ENCODE measurements at regions not wholly inside any gene's neighbourhood (a gene's known extent, or its start where the extent isn't known, plus 50 kb on each side); places are given as distances from the start of the nearest gene placed in this dataset.

GRCh38 chr6:146913842-146914488 is 290.3 kb upstream of the STXBP5 start:
- ChIA-PET CTCF (interaction anchor here (0.8 to 0.9 kb wide), 3 partner anchors 289 to 369 kb away, joined by 3 to 5 read pairs (median 3); no protein-coding TSS in a partner anchor), POLR2A (interaction anchor here (0.6 to 7.7 kb wide), 13 partner anchors 9 to 375 kb away, joined by 3 to 95 read pairs (median 5); partner anchors contain the start of gene STXBP5)
- BruUV-seq (replicated peaks), result TSS peak; percentile 82
- no peaks in the 10 kb centered on the region for H3K36me3 Mint-ChIP-seq (ENCODE audit: insufficient read depth, unreplicated experiment)
- peak; percentile 97 for DNase-seq (ENCODE audit: unreplicated experiment)
- H3K27ac Mint-ChIP-seq (ENCODE audit: low read depth, unreplicated experiment), result peak overlapping the region; percentile 96
- TF ChIP-seq, protein P1, sequence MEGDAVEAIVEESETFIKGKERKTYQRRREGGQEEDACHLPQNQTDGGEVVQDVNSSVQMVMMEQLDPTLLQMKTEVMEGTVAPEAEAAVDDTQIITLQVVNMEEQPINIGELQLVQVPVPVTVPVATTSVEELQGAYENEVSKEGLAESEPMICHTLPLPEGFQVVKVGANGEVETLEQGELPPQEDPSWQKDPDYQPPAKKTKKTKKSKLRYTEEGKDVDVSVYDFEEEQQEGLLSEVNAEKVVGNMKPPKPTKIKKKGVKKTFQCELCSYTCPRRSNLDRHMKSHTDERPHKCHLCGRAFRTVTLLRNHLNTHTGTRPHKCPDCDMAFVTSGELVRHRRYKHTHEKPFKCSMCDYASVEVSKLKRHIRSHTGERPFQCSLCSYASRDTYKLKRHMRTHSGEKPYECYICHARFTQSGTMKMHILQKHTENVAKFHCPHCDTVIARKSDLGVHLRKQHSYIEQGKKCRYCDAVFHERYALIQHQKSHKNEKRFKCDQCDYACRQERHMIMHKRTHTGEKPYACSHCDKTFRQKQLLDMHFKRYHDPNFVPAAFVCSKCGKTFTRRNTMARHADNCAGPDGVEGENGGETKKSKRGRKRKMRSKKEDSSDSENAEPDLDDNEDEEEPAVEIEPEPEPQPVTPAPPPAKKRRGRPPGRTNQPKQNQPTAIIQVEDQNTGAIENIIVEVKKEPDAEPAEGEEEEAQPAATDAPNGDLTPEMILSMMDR (IDR thresholded peaks at IDR 0.05; ENCODE audit: unreplicated experiment), result no peak
- H3K4me3 Mint-ChIP-seq (ENCODE audit: unreplicated experiment), result peak overlapping the region; percentile 68
- no peaks in the 10 kb centered on the region for H3K27me3 Mint-ChIP-seq (ENCODE audit: insufficient read depth, unreplicated experiment)
- H3K4me1 Mint-ChIP-seq (ENCODE audit: insufficient read depth, unreplicated experiment), result peaks cover 40% of the 10 kb centered on the region
- H3K9me3 Mint-ChIP-seq (ENCODE audit: unreplicated experiment), result no peaks in the 10 kb centered on the region
- intact Hi-C loops (cut with micrococcal nuclease), result loop anchor here (1.0 to 2.0 kb wide), 3 partner anchors 55 to 291 kb away; no protein-coding TSS in a partner anchor

DNA sequence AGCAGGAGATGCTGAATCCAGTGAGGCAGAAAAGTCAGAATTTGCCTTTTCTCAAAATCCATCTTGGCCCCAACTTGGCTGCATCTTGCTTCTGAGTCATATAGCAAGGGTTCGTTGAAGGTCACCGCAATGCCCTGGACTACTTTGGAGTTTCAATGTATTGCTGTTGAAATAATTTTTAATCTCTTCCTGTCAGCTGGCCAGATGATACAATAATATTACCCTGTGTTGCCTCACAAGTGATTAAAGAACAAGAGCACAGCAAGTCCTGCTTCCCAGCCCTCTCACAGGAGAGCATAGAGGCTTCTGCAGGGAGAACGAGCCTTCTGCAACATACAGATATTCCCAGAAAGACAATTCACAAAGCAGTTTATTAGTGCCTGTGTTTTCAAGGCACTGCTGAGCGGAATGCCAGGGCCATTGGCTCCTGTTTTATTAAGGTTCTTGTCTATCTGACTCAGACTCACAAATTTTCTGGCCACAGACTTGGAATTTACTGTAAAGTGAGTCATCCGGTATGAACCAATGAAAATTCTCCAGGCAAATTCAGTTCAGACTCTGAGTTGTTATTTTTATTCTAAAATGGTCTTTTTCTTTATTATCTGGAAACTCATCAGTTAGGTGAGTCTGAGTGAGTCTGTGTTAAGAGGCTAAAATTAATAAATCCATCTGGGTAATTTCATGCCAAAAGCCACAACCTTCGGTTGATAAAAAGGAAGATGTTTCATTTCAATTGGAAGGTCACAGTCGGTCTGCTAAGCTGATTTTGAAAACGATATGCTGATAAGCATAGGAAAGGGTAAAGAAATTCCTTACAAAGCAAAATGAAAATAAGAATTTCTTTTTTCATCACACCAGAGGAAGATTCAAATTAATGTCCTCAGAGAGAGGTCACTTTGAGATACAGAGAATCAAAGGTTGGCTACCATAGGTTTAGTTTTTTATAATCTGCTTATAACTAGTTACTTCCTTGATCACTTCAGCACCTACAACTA is 289.4 kb upstream of the STXBP5 start:
- BruUV-seq (replicated peaks), result TSS peak; percentile 74
- intact Hi-C loops (cut with micrococcal nuclease), result loop anchor here (1.0 to 2.0 kb wide), 3 partner anchors 54 to 291 kb away; no protein-coding TSS in a partner anchor
- Mint-ChIP-seq H3K27ac (ENCODE audit: low read depth, unreplicated experiment) (peak overlapping the region; percentile 96), H3K4me1 (ENCODE audit: insufficient read depth, unreplicated experiment) (peaks cover 40% of the 10 kb centered on the region), H3K36me3 (ENCODE audit: insufficient read depth, unreplicated experiment) (no peaks in the 10 kb centered on the region), H3K4me3 (ENCODE audit: unreplicated experiment) (peak overlapping the region; percentile 68), H3K9me3 (ENCODE audit: unreplicated experiment) (no peaks in the 10 kb centered on the region), H3K27me3 (ENCODE audit: insufficient read depth, unreplicated experiment) (no peaks in the 10 kb centered on the region)
- ChIA-PET POLR2A (interaction anchor here (0.6 to 7.7 kb wide), 17 partner anchors 8 to 772 kb away, joined by 3 to 95 read pairs (median 4); partner anchors contain the start of gene STXBP5), CTCF (interaction anchor here (0.6 to 0.9 kb wide), 4 partner anchors 288 to 368 kb away, joined by 3 to 6 read pairs (median 4); no protein-coding TSS in a partner anchor)
- TF ChIP-seq, protein P1 (IDR thresholded peaks at IDR 0.05; ENCODE audit: unreplicated experiment), result no peak
- DNase-seq (ENCODE audit: unreplicated experiment), result peak; percentile 93

- intact Hi-C loops (cut with micrococcal nuclease), result loop anchor here (2.0 kb wide), 1 partner anchor 53 kb away; no protein-coding TSS in a partner anchor
- Mint-ChIP-seq H3K27me3 (ENCODE audit: insufficient read depth, unreplicated experiment) (no peaks in the 10 kb centered on the region), H3K27ac (ENCODE audit: low read depth, unreplicated experiment) (peak overlapping the region; percentile 96), H3K4me3 (ENCODE audit: unreplicated experiment) (peak overlapping the region; percentile 68), H3K4me1 (ENCODE audit: insufficient read depth, unreplicated experiment) (peaks cover 33% of the 10 kb centered on the region), H3K36me3 (ENCODE audit: insufficient read depth, unreplicated experiment) (no peaks in the 10 kb centered on the region), H3K9me3 (ENCODE audit: unreplicated experiment) (no peaks in the 10 kb centered on the region)
- TF ChIP-seq, protein P1 (IDR thresholded peaks at IDR 0.05; ENCODE audit: unreplicated experiment), result no peak
- DNase-seq (ENCODE audit: unreplicated experiment), result peak; percentile 27
- ChIA-PET CTCF (interaction anchor here (0.6 kb wide), 1 partner anchor 291 kb away, joined by 6 read pairs; no protein-coding TSS in a partner anchor), POLR2A (interaction anchor here (0.6 to 7.7 kb wide), 8 partner anchors 9 to 771 kb away, joined by 3 to 95 read pairs (median 4); partner anchors contain the start of gene STXBP5)
- BruUV-seq (replicated peaks), result no TSS peak
These were observed 288.5 kb upstream of the STXBP5 start for GRCh38 chr6:146915671-146916127.

Measured in MCF 10A (cell line).